D721Med (cell line): ENCODE measurements at regions not wholly inside any gene's neighbourhood (a gene's known extent, or its start where the extent isn't known, plus 50 kb on each side); places are given as distances from the start of the nearest gene placed in this dataset.

Experiments used
- DNase-seq: peaks from one replicate; pipeline ENCODE4 v3.0.0; 2011; ENCODE audit warnings: low spot score; ENCODE audit not compliant: insufficient read length
- FAIRE-seq: peaks from 2 replicates; lab custom pipeline; 2011; peaks lifted over from hg19 to GRCh38; lab: Jason Lieb, UNC
- CTCF ChIP-seq: IDR thresholded peaks from 2 replicates; pipeline ENCODE4 v1.5.1; 2012; ENCODE audit warnings: mild to moderate bottlenecking, control low read depth; ENCODE audit not compliant: insufficient read depth; ENCODE audit errors: missing control alignments

DNA sequence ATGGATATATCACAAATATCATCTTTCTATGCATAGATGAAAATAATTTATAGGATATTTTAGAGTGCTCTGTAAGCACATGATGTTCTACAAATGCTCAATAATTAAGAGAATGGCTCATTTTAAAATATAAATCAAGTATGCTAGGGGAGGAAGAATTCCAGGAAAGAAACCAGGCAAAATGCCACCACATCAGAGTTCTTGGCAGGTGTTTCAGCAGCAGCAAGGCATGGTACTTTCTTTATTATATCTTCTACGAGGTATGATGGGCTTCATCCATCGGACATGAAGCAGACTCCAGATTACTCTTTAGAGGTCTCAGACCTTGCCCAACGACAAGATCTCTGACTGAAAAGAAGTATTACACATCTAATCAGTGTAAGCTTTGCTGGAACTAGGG, 316.3 kb upstream of the ARRDC3 start:
- FAIRE-seq = no peak

DNA sequence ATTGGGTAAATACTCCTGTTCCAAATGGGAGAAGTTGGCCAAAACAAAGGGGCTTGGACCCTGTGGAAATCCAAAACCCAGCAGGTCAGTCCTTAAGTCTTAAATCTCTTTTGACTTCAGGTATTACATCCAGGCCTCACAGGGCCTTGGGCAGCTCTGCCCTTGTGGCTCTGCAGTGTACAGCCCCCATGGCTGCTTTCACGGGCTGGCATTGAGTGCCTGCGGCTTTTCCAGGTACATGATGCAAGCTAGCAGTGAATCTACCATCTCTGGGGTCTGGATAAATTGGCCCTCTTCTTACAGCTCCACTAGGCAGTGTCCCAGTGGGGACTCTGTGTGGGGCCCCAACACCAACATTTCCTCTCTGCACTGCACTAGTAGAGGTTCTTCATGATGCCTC, 308.5 kb upstream of the ARRDC3 start:
- DNase-seq (no peak), FAIRE-seq (no peak)
- no peak for TF ChIP-seq CTCF

More for the DNA sequence above, 316.3 kb upstream of the ARRDC3 start:
- DNase-seq = no peak
- no peak for TF ChIP-seq CTCF

- no peak for FAIRE-seq
- no peak for DNase-seq
- no peak for TF ChIP-seq CTCF
Observed at GRCh38 chr5:91690921-91691320, 307.8 kb upstream of the ARRDC3 start.

DNA sequence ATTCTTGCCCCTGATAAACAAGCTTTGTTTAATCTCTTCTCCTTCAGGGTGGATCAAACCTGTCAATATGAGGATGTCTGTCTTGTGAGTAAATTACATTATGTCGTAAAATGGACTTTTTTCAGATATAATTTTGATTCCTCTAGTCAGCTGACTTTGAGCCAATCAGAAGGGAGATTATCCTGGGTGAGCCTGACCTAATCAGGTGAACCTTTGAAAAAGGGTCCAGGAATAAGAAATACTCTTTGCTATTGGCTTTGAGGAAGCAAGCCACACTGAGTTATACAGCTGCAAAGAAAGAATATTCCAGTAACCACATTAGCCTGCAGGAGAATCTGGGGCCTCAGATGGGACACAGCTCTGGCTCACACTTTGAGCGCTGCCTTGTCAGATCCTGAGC, 304.3 kb upstream of the ARRDC3 start:
- FAIRE-seq (no peak), DNase-seq (no peak)

DNA sequence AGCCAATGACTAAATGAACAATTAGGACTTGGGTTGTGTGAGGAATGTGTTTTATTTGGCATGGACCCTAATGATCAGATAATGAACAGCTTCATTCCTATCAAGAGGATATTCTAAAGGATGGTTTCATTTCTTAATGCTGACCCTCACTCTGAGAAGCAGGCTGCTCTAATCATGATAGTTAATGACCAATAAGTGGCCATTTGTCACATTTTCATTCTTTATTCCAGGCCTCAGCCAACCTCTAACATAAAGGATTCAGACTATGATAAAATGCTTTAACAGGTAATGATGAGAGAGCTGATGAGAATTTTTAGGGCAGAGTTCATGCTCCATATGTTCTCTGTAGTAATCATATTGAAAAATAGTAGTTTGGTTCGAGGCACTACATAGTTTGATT, 301.5 kb upstream of the ARRDC3 start:
- DNase-seq = no peak
- FAIRE-seq = no peak
- TF ChIP-seq CTCF = no peak

More for the DNA sequence above, 304.3 kb upstream of the ARRDC3 start:
- TF ChIP-seq CTCF = no peak

GRCh38 chr5:91670563-91670962, 287.4 kb upstream of the ARRDC3 start:
- peak; percentile 29 for FAIRE-seq
- no peak for TF ChIP-seq CTCF
- DNase-seq = no peak

GRCh38 chr5:91670122-91670521, 287.0 kb upstream of the ARRDC3 start:
- FAIRE-seq (peak; percentile 21), DNase-seq (no peak)
- TF ChIP-seq CTCF = no peak
